T-cell (primary cell): ENCODE measurements at regions not wholly inside any gene's neighbourhood (a gene's known extent, or its start where the extent isn't known, plus 50 kb on each side); places are given as distances from the start of the nearest gene placed in this dataset.

Source experiments
- ATAC-seq, 4 experiments: fragments of 200-7000 bp in 3 of 4; fragments of 150-1000 bp in 1 of 4; cut with Tn5 transposase; replicated peaks in 1 of 4; 1 replicate in 3 of 4; 2 replicates in 1 of 4; pipeline ENCODE4 v1.10.0; 2021; ENCODE audit warnings: moderate library complexity in 3 of 4, mild to moderate bottlenecking in 2 of 4, moderate number of reproducible peaks in 1 of 4
- CTCF ChIA-PET, 2 donors: fragments of 300-600 bp; sonication (Branson Sonifier 250); formaldehyde crosslinking; loops; one replicate each; lab custom pipeline; 2022; ENCODE audit warnings: antibody characterized with exemption in 2 of 2; lab: Charles Lee
- POLR2A ChIA-PET, 2 donors: fragments of 300-600 bp; sonication (Branson Sonifier 250); formaldehyde crosslinking; loops; one replicate each; lab custom pipeline; 2022; ENCODE audit warnings: antibody characterized with exemption in 2 of 2; lab: Charles Lee
- DNase-seq, 35 experiments: peaks; one replicate each; pipeline versions ENCODE4 v3.0.0 to v3.0.0-alpha.2; 2013 to 2023
- H3K27ac ChIP-seq: one replicate; pipeline ENCODE4 v1.5.1; 2013; ENCODE audit warnings: low read length
- H3K27me3 ChIP-seq, 2 experiments: replicated peaks in 1 of 2; 1 replicate in 1 of 2; 2 replicates in 1 of 2; pipeline versions ENCODE4 v1.6.1 to v1.7.0; 2013; ENCODE audit warnings: low read length in 1 of 2, mixed read lengths in 1 of 2; ENCODE audit not compliant: control insufficient read depth in 2 of 2, insufficient read depth in 2 of 2; ENCODE audit errors: extremely low read depth in 1 of 2
- H3K36me3 ChIP-seq, 2 donors: 1 replicate in 1 of 2; 2 replicates in 1 of 2; pipeline versions ENCODE4 v1.6.1 to v1.7.0; 2013; ENCODE audit warnings: low read length in 1 of 2; ENCODE audit not compliant: control insufficient read depth in 2 of 2, insufficient read depth in 1 of 2; ENCODE audit errors: extremely low read depth in 1 of 2
- H3K4me1 ChIP-seq, 2 experiments: 1 replicate in 1 of 2; 2 replicates in 1 of 2; pipeline versions ENCODE4 v1.6.1 to v1.7.0; 2013; ENCODE audit warnings: low read length in 2 of 2, mixed read lengths in 1 of 2; ENCODE audit not compliant: insufficient read depth in 2 of 2, control insufficient read depth in 1 of 2; ENCODE audit errors: extremely low read depth in 1 of 2
- H3K4me3 ChIP-seq, 2 donors: 1 replicate in 1 of 2; 2 replicates in 1 of 2; pipeline versions ENCODE4 v1.5.1 to v1.7.0; 2013; ENCODE audit warnings: mild to moderate bottlenecking in 2 of 2, low read length in 1 of 2, moderate library complexity in 1 of 2; ENCODE audit not compliant: control insufficient read depth in 1 of 2; ENCODE audit errors: extremely low read depth in 1 of 2
- H3K9me3 ChIP-seq: 2 replicates; pipeline ENCODE4 v1.7.0; 2013
- H3K27ac Mint-ChIP-seq, 2 donors: one replicate each; pipeline ENCODE4 v1.8.0; 2020 to 2021; ENCODE audit warnings: mild to moderate bottlenecking in 2 of 2, mixed read lengths in 2 of 2
- H3K27me3 Mint-ChIP-seq, 2 donors: one replicate each; pipeline ENCODE4 v1.8.0; 2021 to 2022; ENCODE audit warnings: mixed read lengths in 2 of 2
- H3K36me3 Mint-ChIP-seq: one replicate; pipeline ENCODE4 v1.8.0; 2021; ENCODE audit warnings: mixed read lengths
- H3K4me1 Mint-ChIP-seq, 3 donors: one replicate each; pipeline ENCODE4 v1.8.0; 2020 to 2022; ENCODE audit warnings: mixed read lengths in 3 of 3, mild to moderate bottlenecking in 1 of 3
- H3K4me3 Mint-ChIP-seq, 3 donors: one replicate each; pipeline ENCODE4 v1.8.0; 2020 to 2022; ENCODE audit warnings: mild to moderate bottlenecking in 3 of 3, mixed read lengths in 3 of 3, moderate library complexity in 3 of 3
- H3K9me3 Mint-ChIP-seq, 3 donors: one replicate each; pipeline ENCODE4 v1.8.0; 2020 to 2022; ENCODE audit warnings: mixed read lengths in 3 of 3
- WGBS: methylation state at CpG from one replicate; pipeline ENCODE4 v1.1.5; 2013; ENCODE audit warnings: missing lambda C conversion rate; ENCODE audit not compliant: insufficient coverage; 5-methylcytosine and 5-hydroxymethylcytosine counted together

DNA sequence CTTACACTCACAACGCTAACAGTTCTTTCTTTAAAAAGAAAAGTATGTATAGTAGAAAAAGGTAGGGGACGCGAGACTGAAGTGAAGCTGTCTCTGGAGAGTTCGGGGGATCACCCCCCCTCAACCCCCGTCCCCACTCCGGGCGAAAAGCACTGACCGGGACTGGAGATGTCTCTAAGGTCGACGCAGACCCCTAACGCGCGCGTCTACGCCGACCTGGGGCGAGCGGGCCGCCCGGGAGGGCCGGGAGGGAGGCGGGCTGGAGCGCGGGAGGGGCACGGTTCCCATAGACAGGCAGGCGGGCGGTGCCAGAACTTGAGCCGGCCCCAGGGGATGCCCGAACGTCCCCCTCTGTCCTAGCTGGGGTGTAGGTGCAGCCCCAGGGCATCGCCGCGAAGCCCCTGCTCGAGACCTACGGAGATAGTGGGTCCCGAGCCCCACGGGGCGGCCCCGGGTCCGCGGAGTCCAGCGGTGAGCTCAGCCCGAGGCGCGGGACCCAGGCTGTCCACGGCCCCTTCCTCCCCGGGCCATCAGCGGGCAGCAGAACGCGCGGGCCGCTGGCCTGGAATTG, 82.2 kb downstream of the CHRNA1 start:
- POLR2A ChIA-PET: interaction anchor here (0.6 to 1.7 kb wide), 4 partner anchors 48 to 423 kb away, joined by 3 to 5 read pairs (median 4); partner anchors contain the start of gene WIPF1 (in 1 of the 2)
- Mint-ChIP-seq H3K36me3 (no peaks in the 10 kb centered on the region), H3K4me1 (peaks cover 59 to 62% (median 60%) of the 10 kb centered on the region in 3 donors), H3K27me3 (no peaks in the 10 kb centered on the region), H3K9me3 (no peaks in the 10 kb centered on the region), H3K4me3 (peak overlapping the region; percentile 81 to 86 (median 86)), H3K27ac (peak overlapping the region; percentile 57 to 87)
- Histone ChIP-seq H3K27ac (peak overlapping the region; percentile 56), H3K4me3 (peak overlapping the region; percentile 72 to 81), H3K27me3 (no peaks in the 10 kb centered on the region), H3K4me1 (peaks cover 0 to 18% of the 10 kb centered on the region in 2 experiments), H3K9me3 (no peaks in the 10 kb centered on the region), H3K36me3 (peaks cover 0 to 2% of the 10 kb centered on the region in 2 donors)
- CTCF ChIA-PET: interaction anchor here (0.6 to 2.8 kb wide), 9 partner anchors 14 to 108 kb away, joined by 3 to 17 read pairs (median 3); no protein-coding TSS in a partner anchor
- WGBS: 0% methylated on average over 45 of the region's 52 CpGs
- DNase-seq: peak in 23 of 35 experiments; percentile 3 to 51 (median 20)
- ATAC-seq: peak; percentile 39 to 58 (median 48)

DNA sequence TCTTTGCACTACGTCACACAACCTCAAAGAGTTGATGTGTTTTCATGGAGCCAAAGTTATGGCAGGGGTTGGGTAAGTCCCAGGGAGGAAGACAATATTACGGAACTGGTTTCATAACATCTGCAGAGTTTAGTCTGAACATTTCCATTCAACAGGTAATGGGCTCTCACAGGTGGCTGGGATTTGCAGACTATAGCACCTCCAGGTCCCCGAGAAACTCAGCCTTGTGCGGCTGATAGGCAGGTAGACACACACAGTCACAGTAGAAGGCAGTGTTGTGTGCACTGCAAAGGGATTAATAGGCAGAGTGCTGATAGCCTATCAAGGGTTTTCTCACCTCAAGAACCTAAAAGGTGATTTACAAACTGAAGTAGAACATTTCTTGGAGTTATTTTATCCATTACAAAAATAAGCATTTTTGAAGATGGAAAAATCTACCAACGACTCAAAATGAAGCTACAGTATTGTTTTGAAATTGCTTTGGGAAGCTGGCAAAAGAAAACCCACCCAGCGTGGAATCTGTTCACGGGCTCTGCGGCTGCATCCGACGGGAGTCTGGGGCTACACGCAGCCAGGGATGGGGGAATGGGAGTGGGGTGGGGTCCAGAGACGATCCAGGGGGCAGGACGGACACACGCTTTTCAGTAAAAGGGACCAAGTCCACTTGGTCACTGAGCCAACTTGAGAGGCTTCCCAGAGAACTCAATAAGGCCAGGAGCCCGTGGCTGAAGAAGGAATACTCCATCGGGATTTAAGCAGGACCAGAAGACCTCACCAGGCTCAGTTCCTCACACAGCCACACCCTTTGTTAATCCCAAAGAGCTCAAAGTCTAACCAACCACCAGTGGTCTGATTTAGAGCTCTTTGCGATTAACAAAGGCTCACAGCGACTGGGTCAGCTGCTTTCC, 82.9 kb downstream of the CHRNA1 start:
- no peaks in the 10 kb centered on the region for H3K27me3 ChIP-seq
- no peak for DNase-seq
- ATAC-seq: no peak
- ChIA-PET CTCF (interaction anchor here (0.6 to 2.8 kb wide), 9 partner anchors 14 to 107 kb away, joined by 3 to 17 read pairs (median 3); no protein-coding TSS in a partner anchor), POLR2A (interaction anchor here (0.6 to 1.7 kb wide), 3 partner anchors 47 to 424 kb away, joined by 3 to 5 read pairs (median 4); partner anchors contain the start of gene WIPF1 (in 1 of the 2))
- H3K4me1 ChIP-seq: peaks cover 2 to 18% of the 10 kb centered on the region in 2 experiments
- Mint-ChIP-seq H3K4me1 (peaks cover 66 to 67% (median 66%) of the 10 kb centered on the region in 3 donors), H3K27ac (peak overlapping the region; percentile 57 to 87), H3K9me3 (no peaks in the 10 kb centered on the region), H3K36me3 (peaks cover 2% of the 10 kb centered on the region), H3K4me3 (peak overlapping the region; percentile 81 to 86 (median 86)), H3K27me3 (no peaks in the 10 kb centered on the region)
- H3K36me3 ChIP-seq: peaks cover 0 to 2% of the 10 kb centered on the region in 2 donors
- WGBS: 68% methylated on average over 8 of the region's 18 CpGs
- H3K27ac ChIP-seq: peak overlapping the region; percentile 56
- H3K4me3 ChIP-seq: peak overlapping the region; percentile 72 to 81
- H3K9me3 ChIP-seq: no peaks in the 10 kb centered on the region

DNA sequence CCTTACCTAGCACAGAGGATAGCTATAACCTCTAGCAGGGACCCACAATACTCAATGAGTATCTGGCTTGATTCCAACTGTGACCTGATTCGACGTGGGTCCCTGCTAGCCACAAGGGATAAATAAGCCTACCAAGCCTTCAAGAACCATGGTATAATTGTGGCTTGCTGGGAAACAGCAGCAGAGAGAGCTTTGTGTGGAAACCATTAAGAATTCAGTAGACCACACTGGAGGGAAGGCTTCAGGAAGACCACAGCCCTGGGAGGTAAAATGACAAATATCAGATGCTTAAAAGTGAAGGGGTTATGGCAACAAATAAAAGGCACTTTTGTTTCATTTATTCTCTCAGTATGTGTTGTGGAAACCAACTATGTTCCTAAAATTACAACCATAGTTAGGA, 82.6 kb upstream of the WIPF1 start:
- no peak overlapping the region for H3K4me3 ChIP-seq
- H3K9me3 ChIP-seq: no peaks in the 10 kb centered on the region
- peak overlapping the region in 2 of 3 donors; percentile 81 to 86 for H3K4me3 Mint-ChIP-seq
- ATAC-seq (no peak), DNase-seq (peak in 1 of 35 experiments; percentile 38)
- peaks cover 3% of the 10 kb centered on the region for H3K36me3 Mint-ChIP-seq
- POLR2A ChIA-PET: interaction anchor here (0.6 to 1.1 kb wide), 2 partner anchors 44 to 98 kb away, joined by 3 read pairs; no protein-coding TSS in a partner anchor
- H3K27ac Mint-ChIP-seq: peak overlapping the region; percentile 77 to 87
- H3K27ac ChIP-seq: no peak overlapping the region
- H3K27me3 Mint-ChIP-seq: no peaks in the 10 kb centered on the region
- 35% methylated on average over 2 of the region's 2 CpGs for WGBS
- H3K9me3 Mint-ChIP-seq: no peaks in the 10 kb centered on the region
- H3K4me1 ChIP-seq: peaks cover 6 to 26% of the 10 kb centered on the region in 2 experiments
- no peaks in the 10 kb centered on the region for H3K27me3 ChIP-seq
- CTCF ChIA-PET: interaction anchor here in 1 of 2 donors (0.8 kb wide), 1 partner anchor 83 kb away, joined by 5 read pairs; the partner anchor contains the start of gene WIPF1
- peaks cover 0 to 2% of the 10 kb centered on the region in 2 donors for H3K36me3 ChIP-seq
- H3K4me1 Mint-ChIP-seq: peaks cover 70 to 74% (median 72%) of the 10 kb centered on the region in 3 donors

DNA sequence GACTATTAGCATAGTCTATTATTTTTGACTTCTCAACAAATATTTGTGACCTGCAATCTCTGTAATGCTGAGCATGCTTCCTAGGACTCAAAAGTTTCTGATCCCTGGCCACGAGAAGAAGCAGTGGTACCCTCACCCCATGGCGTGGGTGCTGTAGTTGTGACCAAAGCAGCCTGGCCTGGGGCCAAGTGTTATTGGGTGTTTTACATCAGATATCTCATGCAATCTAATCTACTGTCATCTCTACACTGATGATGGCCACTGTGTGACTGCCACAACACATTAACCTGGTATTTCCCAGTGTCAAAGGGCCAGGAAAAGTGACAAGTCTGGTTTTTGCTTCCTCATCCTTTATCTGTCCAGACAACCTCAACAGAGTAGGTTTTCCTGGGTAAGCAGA, 80.8 kb upstream of the WIPF1 start:
- no CpG with 5 or more reads among the region's 2 CpGs for WGBS
- Mint-ChIP-seq H3K27ac (peak overlapping the region; percentile 70 to 72), H3K27me3 (no peaks in the 10 kb centered on the region), H3K4me3 (no peak overlapping the region), H3K9me3 (no peaks in the 10 kb centered on the region), H3K36me3 (peaks cover 3% of the 10 kb centered on the region), H3K4me1 (peaks cover 62 to 71% (median 63%) of the 10 kb centered on the region in 3 donors)
- Histone ChIP-seq H3K27ac (peak overlapping the region; percentile 34), H3K4me1 (peaks cover 10 to 24% of the 10 kb centered on the region in 2 experiments), H3K4me3 (no peak overlapping the region), H3K36me3 (peaks cover 0 to 2% of the 10 kb centered on the region in 2 donors), H3K9me3 (no peaks in the 10 kb centered on the region), H3K27me3 (no peaks in the 10 kb centered on the region)
- POLR2A ChIA-PET: interaction anchor here in 1 of 2 donors (1.5 kb wide), 1 partner anchor 8 kb away, joined by 4 read pairs; no protein-coding TSS in a partner anchor
- peak in 1 of 35 experiments; percentile 22 for DNase-seq
- ATAC-seq: no peak
- CTCF ChIA-PET: interaction anchor here (1.0 to 2.5 kb wide), 3 partner anchors 17 to 19 kb away, joined by 3 to 13 read pairs (median 5); no protein-coding TSS in a partner anchor

DNA sequence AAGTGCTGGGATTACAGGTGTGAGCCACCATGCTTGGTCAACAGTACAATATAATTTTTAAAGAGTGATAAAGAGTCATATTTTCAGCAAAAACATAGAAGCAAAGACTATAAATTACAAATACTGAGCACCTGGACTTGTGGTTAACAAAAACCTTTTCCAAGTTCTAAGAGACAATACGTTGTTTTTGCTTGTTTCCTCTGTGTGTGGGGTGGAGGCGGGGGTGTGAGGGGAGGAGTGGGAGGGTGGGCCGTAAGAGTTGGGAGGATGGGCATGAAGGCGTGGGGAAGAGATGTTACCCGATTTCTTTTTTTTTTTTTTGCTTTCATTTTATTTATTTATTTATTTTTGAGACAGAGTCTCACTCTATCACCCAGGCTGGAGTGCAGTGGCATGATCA, 78.0 kb upstream of the WIPF1 start:
- no peaks in the 10 kb centered on the region for H3K27me3 Mint-ChIP-seq
- peaks cover 8 to 10% of the 10 kb centered on the region in 2 experiments for H3K4me1 ChIP-seq
- no peak overlapping the region for H3K4me3 ChIP-seq
- H3K36me3 Mint-ChIP-seq: peaks cover 19% of the 10 kb centered on the region
- ATAC-seq (peak; percentile 66 to 81 (median 72)), DNase-seq (peak in 32 of 35 experiments; percentile 15 to 65 (median 47))
- peak overlapping the region; percentile 49 for H3K27ac ChIP-seq
- H3K27me3 ChIP-seq: no peaks in the 10 kb centered on the region
- peaks cover 0 to 2% of the 10 kb centered on the region in 2 donors for H3K36me3 ChIP-seq
- ChIA-PET POLR2A (interaction anchor here (0.7 kb wide), 2 partner anchors 80 to 168 kb away, joined by 3 to 5 read pairs; no protein-coding TSS in a partner anchor), CTCF (no interaction called here)
- H3K4me3 Mint-ChIP-seq: peak overlapping the region; percentile 13 to 57 (median 53)
- no peaks in the 10 kb centered on the region for H3K9me3 ChIP-seq
- peak overlapping the region; percentile 75 to 85 for H3K27ac Mint-ChIP-seq
- WGBS: no CpG with 5 or more reads among the region's 5 CpGs
- peaks cover 0 to 14% (median 8%) of the 10 kb centered on the region in 3 donors for H3K9me3 Mint-ChIP-seq
- peaks cover 47 to 58% (median 50%) of the 10 kb centered on the region in 3 donors for H3K4me1 Mint-ChIP-seq
